Mammary epithelial cell (primary cell): ENCODE measurements at regions not wholly inside any gene's neighbourhood (a gene's known extent, or its start where the extent isn't known, plus 50 kb on each side); places are given as distances from the start of the nearest gene placed in this dataset.

ENCODE experiments used
- CTCF ChIP-seq, 2 donors: IDR thresholded peaks in 1 of 2; conservative IDR thresholded peaks in 1 of 2; 2 replicates each; pipeline ENCODE4 v1.5.1; 2011 to 2012; ENCODE audit warnings: inconsistent platforms in 2 of 2, low read length in 2 of 2, mild to moderate bottlenecking in 2 of 2, control low read depth in 1 of 2, low read depth in 1 of 2; ENCODE audit not compliant: insufficient read depth in 1 of 2; ENCODE audit errors: extremely low read depth in 1 of 2
- EZH2 ChIP-seq: IDR thresholded peaks from 2 replicates; pipeline ENCODE4 v1.6.1; 2012; ENCODE audit warnings: low read length, inconsistent platforms, borderline replicate concordance

GRCh38 chr2:144931960-144932359 is 412.0 kb upstream of the ZEB2 start:
- TF ChIP-seq CTCF (conservative IDR thresholded peaks at IDR 0.05 in 1 of 2, IDR thresholded peaks at IDR 0.05 in 1 of 2; ENCODE audit: extremely low read depth in 1 of 2, insufficient read depth in 1 of 2, low read depth in 1 of 2, low read length in 2 of 2) (no peak), EZH2 (no peak)
